ENCODE measurements at regions not wholly inside any gene's neighbourhood (a gene's known extent, or its start where the extent isn't known, plus 50 kb on each side); places are given as distances from the start of the nearest gene placed in this dataset.
"Not testable (repeated sequence)": the region's sequence is repeated elsewhere in the genome, so short reads cannot be mapped to it uniquely, and the experiment has no call there.

- TF ChIP-seq, protein P1, sequence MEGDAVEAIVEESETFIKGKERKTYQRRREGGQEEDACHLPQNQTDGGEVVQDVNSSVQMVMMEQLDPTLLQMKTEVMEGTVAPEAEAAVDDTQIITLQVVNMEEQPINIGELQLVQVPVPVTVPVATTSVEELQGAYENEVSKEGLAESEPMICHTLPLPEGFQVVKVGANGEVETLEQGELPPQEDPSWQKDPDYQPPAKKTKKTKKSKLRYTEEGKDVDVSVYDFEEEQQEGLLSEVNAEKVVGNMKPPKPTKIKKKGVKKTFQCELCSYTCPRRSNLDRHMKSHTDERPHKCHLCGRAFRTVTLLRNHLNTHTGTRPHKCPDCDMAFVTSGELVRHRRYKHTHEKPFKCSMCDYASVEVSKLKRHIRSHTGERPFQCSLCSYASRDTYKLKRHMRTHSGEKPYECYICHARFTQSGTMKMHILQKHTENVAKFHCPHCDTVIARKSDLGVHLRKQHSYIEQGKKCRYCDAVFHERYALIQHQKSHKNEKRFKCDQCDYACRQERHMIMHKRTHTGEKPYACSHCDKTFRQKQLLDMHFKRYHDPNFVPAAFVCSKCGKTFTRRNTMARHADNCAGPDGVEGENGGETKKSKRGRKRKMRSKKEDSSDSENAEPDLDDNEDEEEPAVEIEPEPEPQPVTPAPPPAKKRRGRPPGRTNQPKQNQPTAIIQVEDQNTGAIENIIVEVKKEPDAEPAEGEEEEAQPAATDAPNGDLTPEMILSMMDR (IDR thresholded peaks at IDR 0.05) = not testable (repeated sequence)
- not testable (repeated sequence) for TF ChIP-seq POLR2A (IDR thresholded peaks at IDR 0.05)
Observed at GRCh38 chr11:121977914-121978313, 138.1 kb downstream of the BLID start.

All from testis (tissue), 2 donors.